Muscle of leg (tissue), 3 donors: ENCODE measurements at regions not wholly inside any gene's neighbourhood (a gene's known extent, or its start where the extent isn't known, plus 50 kb on each side); places are given as distances from the start of the nearest gene placed in this dataset.
"Not testable (repeated sequence)": the region's sequence is repeated elsewhere in the genome, so short reads cannot be mapped to it uniquely, and the experiment has no call there.

ENCODE experiments used
- DNase-seq: peaks from one replicate; pipeline ENCODE4 v3.0.0; 2013
- H3K27ac ChIP-seq: one replicate; pipeline ENCODE4 v1.5.1; 2013; ENCODE audit warnings: mild to moderate bottlenecking, low read length, control low read depth
- H3K27me3 ChIP-seq: one replicate; pipeline ENCODE4 v1.6.1; 2013; ENCODE audit warnings: low read length; ENCODE audit not compliant: control insufficient read depth, insufficient read depth
- H3K36me3 ChIP-seq: one replicate; pipeline ENCODE4 v1.6.1; 2013; ENCODE audit warnings: low read length; ENCODE audit not compliant: control insufficient read depth, insufficient read depth
- H3K4me1 ChIP-seq: one replicate; pipeline ENCODE4 v1.6.1; 2013; ENCODE audit warnings: low read length; ENCODE audit not compliant: control insufficient read depth, insufficient read depth
- H3K4me3 ChIP-seq: one replicate; pipeline ENCODE4 v1.5.1; 2013; ENCODE audit warnings: low read length, control low read depth
- H3K9me3 ChIP-seq: replicated peaks from 2 replicates; pipeline ENCODE4 v1.6.1; 2013; ENCODE audit warnings: low read depth, low read length; ENCODE audit not compliant: control insufficient read depth
- WGBS: methylation state at CpG from one replicate; pipeline ENCODE4 v1.1.5; 2013; ENCODE audit warnings: missing lambda C conversion rate; ENCODE audit not compliant: insufficient coverage; 5-methylcytosine and 5-hydroxymethylcytosine counted together

GRCh38 chr13:84745051-84745551 lies 862.8 kb upstream of the SLITRK1 start:
- no peaks in the 10 kb centered on the region for H3K36me3 ChIP-seq
- 100% methylated on average over 2 of the region's 5 CpGs for WGBS
- no peak overlapping the region for H3K4me3 ChIP-seq
- no peak overlapping the region for H3K27ac ChIP-seq
- no peak for DNase-seq
- no peaks in the 10 kb centered on the region for H3K9me3 ChIP-seq
- H3K27me3 ChIP-seq = no peaks in the 10 kb centered on the region
- no peaks in the 10 kb centered on the region for H3K4me1 ChIP-seq

GRCh38 chr13:84744203-84744602 lies 861.9 kb upstream of the SLITRK1 start:
- Histone ChIP-seq H3K9me3 (no peaks in the 10 kb centered on the region), H3K4me3 (no peak overlapping the region), H3K27ac (no peak overlapping the region), H3K27me3 (no peaks in the 10 kb centered on the region), H3K4me1 (no peaks in the 10 kb centered on the region), H3K36me3 (no peaks in the 10 kb centered on the region)
- no CpG with 5 or more reads among the region's 1 CpG for WGBS
- no peak for DNase-seq

- no peaks in the 10 kb centered on the region for H3K27me3 ChIP-seq
- H3K27ac ChIP-seq = no peak overlapping the region
- no peaks in the 10 kb centered on the region for H3K36me3 ChIP-seq
- H3K9me3 ChIP-seq = no peaks in the 10 kb centered on the region
- no peak overlapping the region for H3K4me3 ChIP-seq
- H3K4me1 ChIP-seq = no peaks in the 10 kb centered on the region
- DNase-seq = peak; percentile 1
These were observed 859.0 kb upstream of the SLITRK1 start for GRCh38 chr13:84741253-84741652.

- no peaks in the 10 kb centered on the region for H3K9me3 ChIP-seq
- no peaks in the 10 kb centered on the region for H3K27me3 ChIP-seq
- H3K36me3 ChIP-seq = no peaks in the 10 kb centered on the region
- H3K4me1 ChIP-seq = no peaks in the 10 kb centered on the region
- no peak overlapping the region for H3K4me3 ChIP-seq
- no peak for DNase-seq
- no CpG with 5 or more reads among the region's 2 CpGs for WGBS
- H3K27ac ChIP-seq = no peak overlapping the region
These were observed 856.7 kb upstream of the SLITRK1 start for GRCh38 chr13:84739021-84739420.

- Histone ChIP-seq H3K4me1 (no peaks in the 10 kb centered on the region), H3K27me3 (no peaks in the 10 kb centered on the region), H3K9me3 (no peaks in the 10 kb centered on the region), H3K27ac (no peak overlapping the region), H3K4me3 (no peak overlapping the region), H3K36me3 (no peaks in the 10 kb centered on the region)
- no peak for DNase-seq
- WGBS = no CpG with 5 or more reads among the region's 1 CpG
These were observed 855.4 kb upstream of the SLITRK1 start for GRCh38 chr13:84737661-84738060.

- DNase-seq = peak; percentile 3
- Histone ChIP-seq H3K27me3 (no peaks in the 10 kb centered on the region), H3K9me3 (no peaks in the 10 kb centered on the region), H3K4me3 (no peak overlapping the region), H3K36me3 (no peaks in the 10 kb centered on the region), H3K27ac (no peak overlapping the region), H3K4me1 (no peaks in the 10 kb centered on the region)
- no CpG with 5 or more reads among the region's 2 CpGs for WGBS
These were observed 848.1 kb upstream of the SLITRK1 start for GRCh38 chr13:84730376-84730775.

- Histone ChIP-seq H3K27ac (no peak overlapping the region), H3K36me3 (no peaks in the 10 kb centered on the region), H3K9me3 (no peaks in the 10 kb centered on the region), H3K27me3 (no peaks in the 10 kb centered on the region), H3K4me1 (no peaks in the 10 kb centered on the region), H3K4me3 (no peak overlapping the region)
- DNase-seq = no peak
- WGBS = no CpG with 5 or more reads among the region's 2 CpGs
These were observed 823.9 kb upstream of the SLITRK1 start for GRCh38 chr13:84705982-84706710.

GRCh38 chr13:84702174-84702573 lies 819.9 kb upstream of the SLITRK1 start:
- no peaks in the 10 kb centered on the region for H3K9me3 ChIP-seq
- no peaks in the 10 kb centered on the region for H3K4me1 ChIP-seq
- no peak for DNase-seq
- no peaks in the 10 kb centered on the region for H3K36me3 ChIP-seq
- H3K4me3 ChIP-seq = no peak overlapping the region
- H3K27ac ChIP-seq = no peak overlapping the region
- 94% methylated on average over 8 of the region's 11 CpGs for WGBS
- H3K27me3 ChIP-seq = no peaks in the 10 kb centered on the region

- no CpG with 5 or more reads among the region's 1 CpG for WGBS
- not testable (repeated sequence) for H3K4me1 ChIP-seq, H3K9me3 ChIP-seq, DNase-seq, H3K27ac ChIP-seq, H3K4me3 ChIP-seq, H3K36me3 ChIP-seq, H3K27me3 ChIP-seq
These were observed 815.3 kb upstream of the SLITRK1 start for GRCh38 chr13:84697591-84697990.

- Histone ChIP-seq H3K4me3 (no peak overlapping the region), H3K27ac (no peak overlapping the region), H3K27me3 (no peaks in the 10 kb centered on the region), H3K36me3 (no peaks in the 10 kb centered on the region), H3K4me1 (no peaks in the 10 kb centered on the region), H3K9me3 (peaks cover 2% of the 10 kb centered on the region)
- DNase-seq = no peak
- 70% methylated on average over 3 of the region's 5 CpGs for WGBS
These were observed 804.7 kb upstream of the SLITRK1 start for GRCh38 chr13:84686973-84687372.

- Histone ChIP-seq H3K36me3 (no peaks in the 10 kb centered on the region), H3K27me3 (no peaks in the 10 kb centered on the region), H3K4me1 (no peaks in the 10 kb centered on the region), H3K9me3 (peaks cover 2% of the 10 kb centered on the region), H3K4me3 (no peak overlapping the region), H3K27ac (no peak overlapping the region)
- no peak for DNase-seq
- no CpG with 5 or more reads among the region's 1 CpG for WGBS
These were observed 804.2 kb upstream of the SLITRK1 start for GRCh38 chr13:84686458-84686857.
